WERI-Rb-1 (cell line): ENCODE measurements at regions not wholly inside any gene's neighbourhood (a gene's known extent, or its start where the extent isn't known, plus 50 kb on each side); places are given as distances from the start of the nearest gene placed in this dataset.

Source experiments
- DNase-seq: peaks from one replicate; pipeline ENCODE4 v3.0.0-alpha.2; 2020
- H3K27ac ChIP-seq: fragments of 250-450 bp; sonication (Bioruptor Pico); 2 replicates; pipeline ENCODE4 v1.5.1; 2020; ENCODE audit warnings: mild to moderate bottlenecking, moderate library complexity
- H3K27me3 ChIP-seq: fragments of 250-450 bp; sonication (Bioruptor Pico); 2 replicates; pipeline ENCODE4 v1.5.1; 2021; ENCODE audit warnings: mild to moderate bottlenecking, low read depth, moderate library complexity; ENCODE audit not compliant: insufficient read depth, severe bottlenecking
- H3K36me3 ChIP-seq: fragments of 250-450 bp; sonication (Bioruptor Pico); 2 replicates; pipeline ENCODE4 v1.5.1; 2020; ENCODE audit warnings: mild to moderate bottlenecking, moderate library complexity
- H3K4me3 ChIP-seq: 2 replicates; pipeline ENCODE4 v1.5.1; 2011; ENCODE audit warnings: low read depth, mild to moderate bottlenecking, control low read depth, low read length
- H3K9me3 ChIP-seq: fragments of 250-450 bp; sonication (Bioruptor Pico); 2 replicates; pipeline ENCODE4 v1.5.1; 2021; ENCODE audit warnings: mild to moderate bottlenecking, moderate library complexity; ENCODE audit not compliant: severe bottlenecking
- TF ChIP-seq, protein P1 (sequence below): IDR thresholded peaks from 2 replicates; pipeline ENCODE4 v1.5.1; 2011; ENCODE audit warnings: low read depth, mild to moderate bottlenecking, control low read depth, inconsistent platforms, low read length

DNA sequence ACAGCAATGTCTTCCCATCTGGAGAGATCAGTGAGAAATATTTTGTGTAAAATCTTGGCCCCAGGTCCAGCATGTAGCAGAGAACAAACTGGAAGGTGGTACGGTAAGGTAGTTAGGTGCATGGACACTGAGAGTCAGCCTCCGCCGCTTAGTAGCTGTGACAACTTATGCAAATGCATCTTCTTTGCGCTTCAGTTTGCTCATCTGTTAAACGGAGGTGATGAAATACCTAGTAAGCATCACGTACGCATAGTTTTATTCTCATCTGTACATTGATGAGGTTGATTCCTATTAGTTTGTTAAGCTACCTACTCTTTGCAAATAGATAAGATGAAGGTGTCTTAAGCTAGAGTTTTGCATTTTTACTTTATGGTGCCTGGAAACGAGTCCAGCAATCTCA, 80.0 kb upstream of the MSX1 start:
- TF ChIP-seq, protein P1, sequence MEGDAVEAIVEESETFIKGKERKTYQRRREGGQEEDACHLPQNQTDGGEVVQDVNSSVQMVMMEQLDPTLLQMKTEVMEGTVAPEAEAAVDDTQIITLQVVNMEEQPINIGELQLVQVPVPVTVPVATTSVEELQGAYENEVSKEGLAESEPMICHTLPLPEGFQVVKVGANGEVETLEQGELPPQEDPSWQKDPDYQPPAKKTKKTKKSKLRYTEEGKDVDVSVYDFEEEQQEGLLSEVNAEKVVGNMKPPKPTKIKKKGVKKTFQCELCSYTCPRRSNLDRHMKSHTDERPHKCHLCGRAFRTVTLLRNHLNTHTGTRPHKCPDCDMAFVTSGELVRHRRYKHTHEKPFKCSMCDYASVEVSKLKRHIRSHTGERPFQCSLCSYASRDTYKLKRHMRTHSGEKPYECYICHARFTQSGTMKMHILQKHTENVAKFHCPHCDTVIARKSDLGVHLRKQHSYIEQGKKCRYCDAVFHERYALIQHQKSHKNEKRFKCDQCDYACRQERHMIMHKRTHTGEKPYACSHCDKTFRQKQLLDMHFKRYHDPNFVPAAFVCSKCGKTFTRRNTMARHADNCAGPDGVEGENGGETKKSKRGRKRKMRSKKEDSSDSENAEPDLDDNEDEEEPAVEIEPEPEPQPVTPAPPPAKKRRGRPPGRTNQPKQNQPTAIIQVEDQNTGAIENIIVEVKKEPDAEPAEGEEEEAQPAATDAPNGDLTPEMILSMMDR, result no peak
- H3K9me3 ChIP-seq, result no peaks in the 10 kb centered on the region

DNA sequence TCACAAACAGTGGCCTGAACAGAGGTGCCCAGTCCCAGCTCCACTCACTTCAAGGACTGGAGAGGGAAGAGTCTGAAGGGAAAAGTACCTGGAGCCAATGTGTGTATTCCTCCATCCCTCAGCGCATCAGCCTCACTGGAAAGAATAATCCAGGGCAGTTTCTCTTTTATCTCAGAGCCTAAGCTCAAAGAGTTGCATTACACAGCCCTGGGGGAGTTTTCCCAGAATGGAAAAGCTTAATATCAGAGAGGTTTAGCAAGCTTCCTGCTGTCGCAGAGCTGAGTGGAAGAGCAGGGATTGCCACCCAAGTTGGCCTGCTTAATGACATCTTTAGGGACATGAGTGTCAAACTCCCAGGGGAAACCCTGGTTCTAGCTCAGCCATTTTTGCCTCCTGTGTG, 80.4 kb upstream of the MSX1 start:
- H3K27me3 ChIP-seq, result no peaks in the 10 kb centered on the region

More for the DNA sequence above, 80.0 kb upstream of the MSX1 start:
- no peak for DNase-seq
- Histone ChIP-seq H3K4me3 (no peak overlapping the region), H3K27ac (no peak overlapping the region), H3K27me3 (no peaks in the 10 kb centered on the region), H3K36me3 (no peaks in the 10 kb centered on the region)

DNA sequence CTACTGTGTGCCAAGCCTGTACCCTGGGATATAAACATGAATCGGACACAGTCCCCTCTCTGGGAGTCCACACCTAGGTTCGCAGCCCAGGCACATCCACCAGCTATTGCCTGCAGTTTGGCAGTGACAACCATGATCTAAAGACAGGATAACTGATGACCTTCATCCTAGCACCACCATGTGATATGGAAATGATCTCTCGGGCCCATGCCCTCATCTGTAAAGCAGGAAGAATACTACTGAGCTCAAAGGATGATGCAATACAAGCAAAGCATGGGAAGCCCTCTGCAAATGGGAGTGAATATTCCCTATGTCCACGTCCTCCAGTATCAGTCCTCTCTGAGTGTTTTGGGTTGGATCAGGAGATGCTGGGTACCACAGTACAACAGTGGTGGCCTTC, 80.9 kb upstream of the MSX1 start:
- DNase-seq, result no peak
- no peaks in the 10 kb centered on the region for H3K27me3 ChIP-seq
- H3K4me3 ChIP-seq, result no peak overlapping the region
- TF ChIP-seq, protein P1, result no peak
- H3K27ac ChIP-seq, result no peak overlapping the region
- no peaks in the 10 kb centered on the region for H3K36me3 ChIP-seq
- H3K9me3 ChIP-seq, result no peaks in the 10 kb centered on the region

More for the DNA sequence above, 80.4 kb upstream of the MSX1 start:
- TF ChIP-seq, protein P1, result no peak
- no peak for DNase-seq
- no peak overlapping the region for H3K27ac ChIP-seq
- H3K36me3 ChIP-seq, result no peaks in the 10 kb centered on the region
- H3K9me3 ChIP-seq, result no peaks in the 10 kb centered on the region
- H3K4me3 ChIP-seq, result no peak overlapping the region

DNA sequence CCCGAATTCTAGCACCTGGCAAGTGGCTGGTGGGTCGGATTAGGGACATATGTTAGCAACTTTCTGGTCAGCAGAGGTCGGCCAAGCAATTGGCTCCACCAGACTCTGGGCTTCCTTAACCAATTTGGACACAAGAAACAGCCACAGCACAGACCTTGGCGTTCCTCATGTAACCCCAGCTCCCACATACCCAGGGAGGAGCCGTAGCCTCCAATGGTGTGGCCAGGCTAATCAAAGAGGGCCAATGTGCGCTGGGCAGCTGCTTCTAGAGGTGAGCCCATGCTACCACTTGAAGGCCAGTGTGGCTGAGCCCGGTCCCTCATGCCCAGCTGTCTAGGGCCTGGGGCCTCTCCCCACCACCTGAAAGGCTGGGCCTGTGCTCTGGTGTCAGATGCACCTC, 82.5 kb upstream of the MSX1 start:
- H3K27me3 ChIP-seq, result no peaks in the 10 kb centered on the region
- no peak for DNase-seq

DNA sequence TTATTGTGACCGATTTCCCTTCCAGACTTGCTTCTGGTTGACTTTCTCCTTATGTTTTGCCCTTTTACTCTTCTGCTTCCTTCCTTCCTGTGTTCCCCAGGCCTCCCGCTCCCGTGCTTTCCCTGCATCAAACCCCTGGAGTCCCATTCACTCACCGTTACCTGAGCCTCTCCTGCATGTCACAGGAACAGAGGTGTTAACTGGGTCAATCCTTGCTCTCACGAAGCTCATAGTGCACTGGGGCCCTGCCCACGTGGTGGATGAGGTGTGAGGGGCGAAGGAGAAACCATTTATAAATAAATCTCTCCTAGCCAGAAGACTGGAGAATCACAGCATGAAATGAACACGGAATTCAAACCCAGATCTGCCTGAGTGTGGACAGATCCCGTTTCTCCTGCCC, 83.1 kb upstream of the MSX1 start:
- Histone ChIP-seq H3K27me3 (no peaks in the 10 kb centered on the region), H3K27ac (no peak overlapping the region), H3K9me3 (no peaks in the 10 kb centered on the region), H3K4me3 (no peak overlapping the region), H3K36me3 (no peaks in the 10 kb centered on the region)
- DNase-seq, result no peak
- TF ChIP-seq, protein P1, result no peak

More for the DNA sequence above, 82.5 kb upstream of the MSX1 start:
- no peak overlapping the region for H3K27ac ChIP-seq
- no peaks in the 10 kb centered on the region for H3K36me3 ChIP-seq
- TF ChIP-seq, protein P1, result no peak
- no peaks in the 10 kb centered on the region for H3K9me3 ChIP-seq
- no peak overlapping the region for H3K4me3 ChIP-seq

DNA sequence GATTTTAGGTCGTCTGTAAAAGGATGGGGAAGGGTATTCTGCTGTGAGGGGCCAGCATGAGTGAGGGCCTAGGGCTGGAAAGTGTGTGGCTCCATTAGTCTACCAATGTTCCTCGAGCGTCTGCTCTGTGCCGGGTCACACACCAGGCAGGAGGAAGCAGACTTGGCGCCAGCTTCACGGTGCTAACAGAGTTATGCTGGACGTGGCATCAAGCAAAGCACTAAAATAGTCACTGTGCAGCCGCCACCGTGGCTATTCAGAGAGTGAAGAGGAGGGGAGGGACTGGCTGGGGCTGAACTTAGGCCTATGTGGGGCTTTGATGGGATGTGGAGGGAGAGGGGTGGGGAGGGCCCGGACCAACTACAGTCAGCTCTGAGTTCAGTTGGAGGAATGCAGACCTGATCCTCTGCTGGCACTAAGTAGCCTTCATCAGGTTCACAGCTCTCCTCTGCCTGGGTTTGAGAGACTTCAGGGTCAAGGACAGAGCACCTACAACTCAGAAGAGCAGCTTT, 83.9 kb upstream of the MSX1 start:
- TF ChIP-seq, protein P1, result no peak
- no peaks in the 10 kb centered on the region for H3K9me3 ChIP-seq
- no peak overlapping the region for H3K27ac ChIP-seq
- no peak overlapping the region for H3K4me3 ChIP-seq
- no peaks in the 10 kb centered on the region for H3K27me3 ChIP-seq
- H3K36me3 ChIP-seq, result no peaks in the 10 kb centered on the region
- DNase-seq, result no peak
